Transverse colon (tissue), 4 donors: ENCODE measurements at regions not wholly inside any gene's neighbourhood (a gene's known extent, or its start where the extent isn't known, plus 50 kb on each side); places are given as distances from the start of the nearest gene placed in this dataset.

Source experiments
- DNase-seq: peaks from one replicate; pipeline ENCODE4 v3.0.0-alpha.2; 2019
- H3K27ac ChIP-seq, 4 donors: fragments of 200-600 bp; sonication (generic); 2 replicates each; pipeline ENCODE4 v1.5.1; 2016 to 2018; ENCODE audit warnings: inconsistent platforms in 4 of 4
- H3K27me3 ChIP-seq: fragments of 200-600 bp; sonication (generic); 2 replicates; pipeline ENCODE4 v1.5.1; 2017; ENCODE audit warnings: inconsistent platforms
- H3K36me3 ChIP-seq, 4 donors: fragments of 200-600 bp; sonication (generic); 2 replicates each; pipeline ENCODE4 v1.5.1; 2017 to 2019; ENCODE audit warnings: inconsistent platforms in 4 of 4
- H3K4me1 ChIP-seq, 4 donors: fragments of 200-600 bp; sonication (generic); 2 replicates each; pipeline ENCODE4 v1.5.1; 2017 to 2020; ENCODE audit warnings: inconsistent platforms in 4 of 4
- H3K4me3 ChIP-seq, 4 donors: fragments of 200-600 bp; sonication (generic); 1 replicate in 1 of 4; 2 replicates in 3 of 4; pipeline versions ENCODE4 v1.5.1 to v1.6.1; 2017 to 2019; ENCODE audit warnings: inconsistent platforms in 4 of 4
- H3K9me3 ChIP-seq, 2 donors: fragments of 200-600 bp; sonication (generic); 2 replicates each; pipeline ENCODE4 v1.5.1; 2017 to 2019; ENCODE audit warnings: inconsistent platforms in 2 of 2
- EP300 ChIP-seq: sonication (generic); formaldehyde crosslinking; IDR thresholded peaks from one replicate; pipeline ENCODE4 v1.6.1; 2017; ENCODE audit warnings: antibody characterized with exemption, low read depth
- POLR2A ChIP-seq: fragments of 450-650 bp; IDR thresholded peaks from one replicate; pipeline ENCODE4 v1.6.1; 2016; ENCODE audit warnings: antibody characterized with exemption, mild to moderate bottlenecking, moderate library complexity
- POLR2AphosphoS5 ChIP-seq, 3 donors: sonication (generic); formaldehyde crosslinking; IDR thresholded peaks; one replicate each; pipeline ENCODE4 v1.6.1; 2016; ENCODE audit warnings: antibody characterized with exemption in 3 of 3
- WGBS, 2 donors: methylation state at CpG; one replicate each; pipeline ENCODE4 v1.1.5; 2018; ENCODE audit warnings: low coverage in 1 of 2; 5-methylcytosine and 5-hydroxymethylcytosine counted together
- in situ Hi-C, 4 donors: fragments of 200-750 bp; cut with MboI; loops; one replicate each; pipeline versions ENCODE4 v1.15.0 to v1.15.1; 2017; ENCODE audit warnings: low sequenced_read_pairs in 3 of 4, low pct_ligation_motif_present in 1 of 4, low pct_unique_long_range_greater_than_20kb in 1 of 4
- intact Hi-C: fragments of 100-400 bp; cut with DNase I; formaldehyde crosslinking; loops from one replicate; pipeline ENCODE4 v1.15.1; 2023; ENCODE audit warnings: low total_unique reads
- TF ChIP-seq, protein P1 (sequence below), 5 experiments: fragments of 200-600 bp in 3 of 5; fragments of 450-650 bp in 2 of 5; sonication (generic) in 3 of 5; IDR thresholded peaks; 1 replicate in 2 of 5; 2 replicates in 3 of 5; pipeline ENCODE4 v1.5.1; 2016 to 2017; ENCODE audit warnings: antibody characterized with exemption in 5 of 5, inconsistent platforms in 3 of 5, mild to moderate bottlenecking in 2 of 5, moderate library complexity in 1 of 5

DNA sequence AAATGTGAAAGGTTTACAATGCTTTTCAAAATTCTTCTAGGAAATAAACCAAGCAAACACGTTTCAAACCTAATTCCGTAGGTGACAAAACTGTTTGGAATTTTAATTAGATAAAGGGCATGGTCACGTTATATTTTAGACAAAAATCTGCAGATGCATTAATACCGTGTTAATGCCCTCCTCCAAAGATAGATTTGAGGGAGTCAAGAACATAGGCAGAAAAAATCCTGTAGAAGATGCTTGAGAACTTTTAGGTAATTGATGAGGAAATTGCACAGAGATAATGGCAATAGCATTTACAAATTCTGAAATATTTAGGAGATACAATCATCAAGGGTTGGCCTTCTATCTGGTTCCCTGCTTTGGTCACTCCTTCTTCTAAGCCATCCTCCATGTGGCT is 212.6 kb downstream of the TMTC3 start:
- in situ Hi-C loops, result no loop called here
- Histone ChIP-seq H3K27me3 (no peaks in the 10 kb centered on the region), H3K4me1 (no peaks in the 10 kb centered on the region), H3K4me3 (no peak overlapping the region), H3K27ac (no peak overlapping the region), H3K9me3 (no peaks in the 10 kb centered on the region), H3K36me3 (no peaks in the 10 kb centered on the region)
- intact Hi-C loops, result no loop called here
- 80 to 84% methylated on average over 4 of the region's 4 CpGs for WGBS, 2 donors
- DNase-seq, result no peak
- TF ChIP-seq POLR2AphosphoS5 (IDR thresholded peaks at IDR 0.05), result no peak
- TF ChIP-seq, protein P1, sequence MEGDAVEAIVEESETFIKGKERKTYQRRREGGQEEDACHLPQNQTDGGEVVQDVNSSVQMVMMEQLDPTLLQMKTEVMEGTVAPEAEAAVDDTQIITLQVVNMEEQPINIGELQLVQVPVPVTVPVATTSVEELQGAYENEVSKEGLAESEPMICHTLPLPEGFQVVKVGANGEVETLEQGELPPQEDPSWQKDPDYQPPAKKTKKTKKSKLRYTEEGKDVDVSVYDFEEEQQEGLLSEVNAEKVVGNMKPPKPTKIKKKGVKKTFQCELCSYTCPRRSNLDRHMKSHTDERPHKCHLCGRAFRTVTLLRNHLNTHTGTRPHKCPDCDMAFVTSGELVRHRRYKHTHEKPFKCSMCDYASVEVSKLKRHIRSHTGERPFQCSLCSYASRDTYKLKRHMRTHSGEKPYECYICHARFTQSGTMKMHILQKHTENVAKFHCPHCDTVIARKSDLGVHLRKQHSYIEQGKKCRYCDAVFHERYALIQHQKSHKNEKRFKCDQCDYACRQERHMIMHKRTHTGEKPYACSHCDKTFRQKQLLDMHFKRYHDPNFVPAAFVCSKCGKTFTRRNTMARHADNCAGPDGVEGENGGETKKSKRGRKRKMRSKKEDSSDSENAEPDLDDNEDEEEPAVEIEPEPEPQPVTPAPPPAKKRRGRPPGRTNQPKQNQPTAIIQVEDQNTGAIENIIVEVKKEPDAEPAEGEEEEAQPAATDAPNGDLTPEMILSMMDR (IDR thresholded peaks at IDR 0.05), result no peak
- TF ChIP-seq EP300, result no peak
- TF ChIP-seq POLR2A, result no peak

- Histone ChIP-seq H3K27ac (no peak overlapping the region), H3K27me3 (no peaks in the 10 kb centered on the region), H3K9me3 (no peaks in the 10 kb centered on the region), H3K4me3 (no peak overlapping the region), H3K4me1 (peaks cover 0 to 7% (median 1%) of the 10 kb centered on the region in 4 donors), H3K36me3 (no peaks in the 10 kb centered on the region)
- TF ChIP-seq EP300 (no peak), POLR2A (no peak), POLR2AphosphoS5 (IDR thresholded peaks at IDR 0.05) (no peak)
- TF ChIP-seq, protein P1 (IDR thresholded peaks at IDR 0.05), result no peak
- in situ Hi-C loops, result no loop called here
- 78 to 81% methylated on average over 1 of the region's 1 CpG for WGBS, 2 donors
- intact Hi-C loops, result no loop called here
- DNase-seq, result no peak
Observed at GRCh38 chr12:88360343-88360742, 218.2 kb downstream of the TMTC3 start.

- DNase-seq, result no peak
- H3K4me1 ChIP-seq, result peaks cover 0 to 7% (median 1%) of the 10 kb centered on the region in 4 donors
- in situ Hi-C loops, result no loop called here
- no peaks in the 10 kb centered on the region for H3K27me3 ChIP-seq
- no peaks in the 10 kb centered on the region for H3K9me3 ChIP-seq
- intact Hi-C loops, result no loop called here
- H3K27ac ChIP-seq, result no peak overlapping the region
- TF ChIP-seq POLR2A, result no peak
- TF ChIP-seq EP300, result no peak
- TF ChIP-seq, protein P1 (IDR thresholded peaks at IDR 0.05), result no peak
- no peak for TF ChIP-seq POLR2AphosphoS5 (IDR thresholded peaks at IDR 0.05)
- H3K4me3 ChIP-seq, result no peak overlapping the region
- H3K36me3 ChIP-seq, result no peaks in the 10 kb centered on the region
Observed at GRCh38 chr12:88361493-88361892, 218.8 kb downstream of the KITLG start.

- TF ChIP-seq, protein P1 (IDR thresholded peaks at IDR 0.05), result no peak
- TF ChIP-seq POLR2AphosphoS5 (IDR thresholded peaks at IDR 0.05) (no peak), POLR2A (no peak), EP300 (no peak)
- H3K4me1 ChIP-seq, result peaks cover 0 to 7% (median 1%) of the 10 kb centered on the region in 4 donors
- in situ Hi-C loops (no loop called here), intact Hi-C loops (no loop called here)
- H3K4me3 ChIP-seq, result no peak overlapping the region
- no peaks in the 10 kb centered on the region for H3K9me3 ChIP-seq
- DNase-seq, result no peak
- H3K27ac ChIP-seq, result no peak overlapping the region
- 27 to 34% methylated on average over 2 of the region's 2 CpGs for WGBS, 2 donors
- H3K36me3 ChIP-seq, result no peaks in the 10 kb centered on the region
- no peaks in the 10 kb centered on the region for H3K27me3 ChIP-seq
Observed at GRCh38 chr12:88362439-88362838, 217.8 kb downstream of the KITLG start.
